HCT116 (cell line): ENCODE measurements at regions not wholly inside any gene's neighbourhood (a gene's known extent, or its start where the extent isn't known, plus 50 kb on each side); places are given as distances from the start of the nearest gene placed in this dataset.

Experiments
- ATAC-seq: fragments of 200-7000 bp; cut with Tn5 transposase; 2 replicates; pipeline ENCODE4 v1.9.1; 2020; ENCODE audit warnings: mild to moderate bottlenecking, moderate library complexity
- BruUV-seq: library from RNA; stranded (reverse); fragments of 400-500 nt; replicated peaks from 2 replicates; lab custom pipeline; 2021; lab: Mats Ljungman, UMichigan
- CTCF ChIA-PET: fragments of 300-600 bp; sonication (Branson Sonifier 250); formaldehyde crosslinking; loops from one replicate; lab custom pipeline; 2021; ENCODE audit warnings: antibody characterized with exemption; lab: Charles Lee
- POLR2A ChIA-PET: fragments of 300-600, 350-600 bp; sonication (Branson Sonifier 250); formaldehyde crosslinking; loops from one replicate; lab custom pipeline; 2021; ENCODE audit warnings: antibody characterized with exemption; lab: Charles Lee
- RAD21 ChIA-PET, 2 experiments: fragments of 300-600 bp; sonication (Branson Sonifier 250); formaldehyde crosslinking; loops; one replicate each; lab custom pipeline; 2023; ENCODE audit warnings: low total read pairs in 2 of 2; ENCODE audit not compliant: uncharacterized antibody in 2 of 2, unreplicated experiment in 2 of 2, low non-redundant PET in 1 of 2; lab: Charles Lee
- DNase-seq: peaks from one replicate; pipeline ENCODE4 v3.0.0-alpha.2; 2010; ENCODE audit warnings: low read depth, low spot score
- H2AFZ ChIP-seq: fragments of 200-600 bp; shearing (Covaris generic), sonication (generic); 2 replicates; pipeline ENCODE4 v1.6.1; 2017; ENCODE audit warnings: low read depth, mixed run types, mixed read lengths, antibody characterized with exemption, low read length; ENCODE audit not compliant: poor library complexity, severe bottlenecking
- H3K27ac ChIP-seq: 2 replicates; pipeline ENCODE4 v1.5.1; 2012; ENCODE audit warnings: low read depth, low read length
- H3K27me3 ChIP-seq: fragments of 200-600 bp; sonication (generic); 2 replicates; pipeline ENCODE4 v1.6.1; 2016; ENCODE audit warnings: mixed run types, low read length, mixed read lengths; ENCODE audit not compliant: insufficient read depth
- H3K36me3 ChIP-seq, 2 experiments: fragments of 200-500 bp in 1 of 2; fragments of 200-600 bp in 1 of 2; sonication (Bioruptor generic) in 1 of 2; sonication (generic) in 1 of 2; 2 replicates each; pipeline versions ENCODE4 v1.5.1 to v1.6.1; 2014 to 2016; ENCODE audit warnings: low read length in 2 of 2, inconsistent platforms in 1 of 2, mixed read lengths in 1 of 2, mixed run types in 1 of 2; ENCODE audit not compliant: insufficient read depth in 2 of 2, control insufficient read depth in 1 of 2
- H3K4me1 ChIP-seq, 2 experiments: fragments of 200-600 bp in 1 of 2; sonication (generic) in 1 of 2; 2 replicates each; pipeline versions ENCODE4 v1.5.1 to v1.6.1; 2012 to 2017; ENCODE audit warnings: low read length in 2 of 2, inconsistent platforms in 1 of 2, mild to moderate bottlenecking in 1 of 2, mixed read lengths in 1 of 2, mixed run types in 1 of 2, moderate library complexity in 1 of 2; ENCODE audit not compliant: insufficient read depth in 2 of 2, control insufficient read depth in 1 of 2
- H3K4me2 ChIP-seq: fragments of 200-600 bp; sonication (generic); 2 replicates; pipeline ENCODE4 v1.6.1; 2017; ENCODE audit warnings: mixed run types, low read length, mixed read lengths
- H3K4me3 ChIP-seq, 2 experiments: fragments of 200-600 bp in 1 of 2; sonication (generic) in 1 of 2; replicated peaks in 1 of 2; 2 replicates each; pipeline ENCODE4 v1.5.1; 2011 to 2016; ENCODE audit warnings: low read length in 2 of 2, control low read depth in 1 of 2, low read depth in 1 of 2, mild to moderate bottlenecking in 1 of 2, mixed read lengths in 1 of 2, mixed run types in 1 of 2
- H3K79me2 ChIP-seq: fragments of 200-600 bp; sonication (generic); 2 replicates; pipeline ENCODE4 v1.6.1; 2017; ENCODE audit warnings: mild to moderate bottlenecking, mixed run types, low read length, moderate library complexity, mixed read lengths; ENCODE audit not compliant: insufficient read depth
- H3K9ac ChIP-seq: fragments of 200-600 bp; sonication (generic); 2 replicates; pipeline ENCODE4 v1.6.1; 2016; ENCODE audit warnings: low read length, mixed read lengths
- H3K9me2 ChIP-seq: fragments of 200-600 bp; sonication (generic), shearing (Covaris generic); 2 replicates; pipeline ENCODE4 v1.6.1; 2017; ENCODE audit warnings: mixed run types, mild to moderate bottlenecking, moderate library complexity; ENCODE audit not compliant: insufficient read depth
- H3K9me3 ChIP-seq, 2 experiments: fragments of 200-500 bp in 1 of 2; fragments of 200-600 bp in 1 of 2; sonication (Bioruptor generic) in 1 of 2; sonication (generic) in 1 of 2; 2 replicates each; pipeline ENCODE4 v1.6.1; 2014 to 2017; ENCODE audit warnings: low read length in 2 of 2, mixed read lengths in 2 of 2, inconsistent platforms in 1 of 2, low read depth in 1 of 2, mild to moderate bottlenecking in 1 of 2, mixed run types in 1 of 2, moderate library complexity in 1 of 2; ENCODE audit not compliant: control insufficient read depth in 1 of 2, insufficient read depth in 1 of 2
- H4K20me1 ChIP-seq: fragments of 200-600 bp; sonication (generic), shearing (Covaris generic); 2 replicates; pipeline ENCODE4 v1.6.1; 2017; ENCODE audit warnings: mixed run types, mild to moderate bottlenecking, moderate library complexity; ENCODE audit not compliant: insufficient read depth
- ATF3 ChIP-seq: IDR thresholded peaks from 2 replicates; pipeline ENCODE4 v1.6.1; 2012
- CBX3 ChIP-seq: IDR thresholded peaks from 2 replicates; pipeline ENCODE4 v1.6.1; 2012; ENCODE audit warnings: low read depth
- CEBPB ChIP-seq: IDR thresholded peaks from 2 replicates; pipeline ENCODE4 v1.6.1; 2012; ENCODE audit warnings: low read depth
- EGR1 ChIP-seq: IDR thresholded peaks from 2 replicates; pipeline ENCODE4 v1.6.1; 2012; ENCODE audit warnings: low read depth
- ELF1 ChIP-seq: IDR thresholded peaks from 2 replicates; pipeline ENCODE4 v1.6.1; 2012; ENCODE audit warnings: low read depth, borderline replicate concordance
- EZH2 ChIP-seq: fragments of 200-600 bp; sonication (generic); IDR thresholded peaks from 2 replicates; pipeline ENCODE4 v1.6.1; 2017; ENCODE audit warnings: antibody characterized with exemption, mixed run types
- EZH2phosphoT487 ChIP-seq: fragments of 200-600 bp; IDR thresholded peaks from 2 replicates; pipeline ENCODE4 v1.6.1; 2018; ENCODE audit warnings: antibody characterized with exemption, borderline replicate concordance
- POLR2A ChIP-seq: IDR thresholded peaks from 2 replicates; pipeline ENCODE4 v1.7.0; 2011; ENCODE audit warnings: borderline replicate concordance; ENCODE audit not compliant: insufficient read depth, insufficient read length; ENCODE audit errors: extremely low read depth
- POLR2AphosphoS5 ChIP-seq: IDR thresholded peaks from 2 replicates; pipeline ENCODE4 v1.6.1; 2011; ENCODE audit warnings: mild to moderate bottlenecking, low read depth, low read length, moderate library complexity
- RAD21 ChIP-seq: IDR thresholded peaks from 2 replicates; pipeline ENCODE4 v1.6.1; 2012; ENCODE audit warnings: low read depth, mild to moderate bottlenecking
- REST ChIP-seq: IDR thresholded peaks from 2 replicates; pipeline ENCODE4 v1.6.1; 2012; ENCODE audit warnings: low read depth
- SIN3A ChIP-seq: IDR thresholded peaks from 2 replicates; pipeline ENCODE4 v1.6.1; 2012; ENCODE audit warnings: low read depth
- SP1 ChIP-seq: IDR thresholded peaks from 2 replicates; pipeline ENCODE4 v1.6.1; 2012; ENCODE audit warnings: low read depth
- SRF ChIP-seq: IDR thresholded peaks from 2 replicates; pipeline ENCODE4 v1.6.1; 2012; ENCODE audit warnings: low read depth
- TCF7L2 ChIP-seq: IDR thresholded peaks from 2 replicates; pipeline ENCODE4 v1.7.0; 2011; ENCODE audit warnings: borderline replicate concordance, inconsistent platforms; ENCODE audit not compliant: insufficient read depth, insufficient read length; ENCODE audit errors: extremely low read depth
- YY1 ChIP-seq: IDR thresholded peaks from 2 replicates; pipeline ENCODE4 v1.6.1; 2011; ENCODE audit warnings: low read length, low read depth, moderate library complexity, mild to moderate bottlenecking; ENCODE audit not compliant: insufficient replicate concordance; ENCODE audit errors: extremely low read depth
- ZNF274 ChIP-seq: fragments of 200-500 bp; sonication (Bioruptor generic); IDR thresholded peaks from 2 replicates; pipeline ENCODE4 v1.6.1; 2014; ENCODE audit warnings: mild to moderate bottlenecking, low read depth, low read length, inconsistent platforms
- intact Hi-C: fragments of 100-400 bp; cut with micrococcal nuclease; formaldehyde crosslinking; loops from 2 replicates; pipeline ENCODE4 v1.10.0; 2022
- TF ChIP-seq, protein P1 (sequence below), 3 experiments: fragments of 200-600 bp in 1 of 3; sonication (generic) in 1 of 3; IDR thresholded peaks in 2 of 3; conservative IDR thresholded peaks in 1 of 3; 2 replicates each; pipeline ENCODE4 v1.5.1; 2012 to 2017; ENCODE audit warnings: low read depth in 2 of 3, low read length in 2 of 3, antibody characterized with exemption in 1 of 3, borderline replicate concordance in 1 of 3, control low read depth in 1 of 3, mild to moderate bottlenecking in 1 of 3, mixed read lengths in 1 of 3, mixed run types in 1 of 3, moderate library complexity in 1 of 3; ENCODE audit not compliant: insufficient read depth in 1 of 3
- TF ChIP-seq, protein P2 (sequence below): IDR thresholded peaks from 2 replicates; pipeline ENCODE4 v1.6.1; 2012
- TF ChIP-seq, protein P3 (sequence below): IDR thresholded peaks from 2 replicates; pipeline ENCODE4 v1.6.1; 2011; ENCODE audit warnings: mild to moderate bottlenecking, low read length, moderate library complexity; ENCODE audit not compliant: insufficient replicate concordance; ENCODE audit errors: extremely low read depth

DNA sequence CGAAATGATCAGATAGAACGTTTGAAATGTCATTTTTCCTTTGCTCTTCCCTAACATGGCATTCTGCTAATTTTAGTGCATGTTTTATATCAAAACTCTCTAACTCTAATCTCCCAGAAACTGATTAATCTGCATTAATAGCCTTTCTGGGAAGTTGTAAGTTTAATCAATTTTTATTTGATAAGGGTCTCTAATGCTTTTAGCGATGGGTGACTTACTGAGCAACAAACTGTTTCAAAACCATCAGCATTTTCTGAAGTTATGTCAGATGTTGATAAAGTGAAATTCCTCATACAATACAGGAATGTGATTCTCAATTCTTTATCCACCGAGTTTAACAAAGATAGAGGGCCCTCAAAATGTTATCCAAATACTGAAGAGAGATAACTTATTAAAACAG, 431.6 kb upstream of the CXADR start:
- H3K27me3 ChIP-seq, result no peaks in the 10 kb centered on the region
- no peak overlapping the region for H3K9ac ChIP-seq
- H3K9me2 ChIP-seq, result no peaks in the 10 kb centered on the region
- peaks cover 10 to 24% of the 10 kb centered on the region in 2 experiments; a peak in 2 of 4 replicates for H3K9me3 ChIP-seq
- H2AFZ ChIP-seq, result no peak overlapping the region
- ATAC-seq, result no peak
- H3K36me3 ChIP-seq, result no peaks in the 10 kb centered on the region
- ChIA-PET RAD21 (no interaction called here), CTCF (no interaction called here), POLR2A (no interaction called here)
- TF ChIP-seq EGR1 (no peak), SIN3A (no peak), ELF1 (no peak), ZNF274 (no peak), ATF3 (no peak), SRF (no peak), EZH2phosphoT487 (no peak), REST (no peak), POLR2AphosphoS5 (no peak), SP1 (no peak), CBX3 (no peak), TCF7L2 (no peak), POLR2A (no peak), EZH2 (no peak), CEBPB (no peak), YY1 (no peak), RAD21 (no peak)
- TF ChIP-seq, protein P1, sequence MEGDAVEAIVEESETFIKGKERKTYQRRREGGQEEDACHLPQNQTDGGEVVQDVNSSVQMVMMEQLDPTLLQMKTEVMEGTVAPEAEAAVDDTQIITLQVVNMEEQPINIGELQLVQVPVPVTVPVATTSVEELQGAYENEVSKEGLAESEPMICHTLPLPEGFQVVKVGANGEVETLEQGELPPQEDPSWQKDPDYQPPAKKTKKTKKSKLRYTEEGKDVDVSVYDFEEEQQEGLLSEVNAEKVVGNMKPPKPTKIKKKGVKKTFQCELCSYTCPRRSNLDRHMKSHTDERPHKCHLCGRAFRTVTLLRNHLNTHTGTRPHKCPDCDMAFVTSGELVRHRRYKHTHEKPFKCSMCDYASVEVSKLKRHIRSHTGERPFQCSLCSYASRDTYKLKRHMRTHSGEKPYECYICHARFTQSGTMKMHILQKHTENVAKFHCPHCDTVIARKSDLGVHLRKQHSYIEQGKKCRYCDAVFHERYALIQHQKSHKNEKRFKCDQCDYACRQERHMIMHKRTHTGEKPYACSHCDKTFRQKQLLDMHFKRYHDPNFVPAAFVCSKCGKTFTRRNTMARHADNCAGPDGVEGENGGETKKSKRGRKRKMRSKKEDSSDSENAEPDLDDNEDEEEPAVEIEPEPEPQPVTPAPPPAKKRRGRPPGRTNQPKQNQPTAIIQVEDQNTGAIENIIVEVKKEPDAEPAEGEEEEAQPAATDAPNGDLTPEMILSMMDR (IDR thresholded peaks at IDR 0.05 in 2 of 3, conservative IDR thresholded peaks at IDR 0.05 in 1 of 3; ENCODE audit: borderline replicate concordance in 1 of 3, insufficient read depth in 1 of 3, low read depth in 2 of 3, low read length in 2 of 3), result no peak
- TF ChIP-seq, protein P2, sequence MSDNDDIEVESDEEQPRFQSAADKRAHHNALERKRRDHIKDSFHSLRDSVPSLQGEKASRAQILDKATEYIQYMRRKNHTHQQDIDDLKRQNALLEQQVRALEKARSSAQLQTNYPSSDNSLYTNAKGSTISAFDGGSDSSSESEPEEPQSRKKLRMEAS, result no peak
- TF ChIP-seq, protein P3, sequence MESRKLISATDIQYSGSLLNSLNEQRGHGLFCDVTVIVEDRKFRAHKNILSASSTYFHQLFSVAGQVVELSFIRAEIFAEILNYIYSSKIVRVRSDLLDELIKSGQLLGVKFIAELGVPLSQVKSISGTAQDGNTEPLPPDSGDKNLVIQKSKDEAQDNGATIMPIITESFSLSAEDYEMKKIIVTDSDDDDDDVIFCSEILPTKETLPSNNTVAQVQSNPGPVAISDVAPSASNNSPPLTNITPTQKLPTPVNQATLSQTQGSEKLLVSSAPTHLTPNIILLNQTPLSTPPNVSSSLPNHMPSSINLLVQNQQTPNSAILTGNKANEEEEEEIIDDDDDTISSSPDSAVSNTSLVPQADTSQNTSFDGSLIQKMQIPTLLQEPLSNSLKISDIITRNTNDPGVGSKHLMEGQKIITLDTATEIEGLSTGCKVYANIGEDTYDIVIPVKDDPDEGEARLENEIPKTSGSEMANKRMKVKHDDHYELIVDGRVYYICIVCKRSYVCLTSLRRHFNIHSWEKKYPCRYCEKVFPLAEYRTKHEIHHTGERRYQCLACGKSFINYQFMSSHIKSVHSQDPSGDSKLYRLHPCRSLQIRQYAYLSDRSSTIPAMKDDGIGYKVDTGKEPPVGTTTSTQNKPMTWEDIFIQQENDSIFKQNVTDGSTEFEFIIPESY, result no peak
- H3K79me2 ChIP-seq, result no peaks in the 10 kb centered on the region
- no TSS peak for BruUV-seq
- intact Hi-C loops, result no loop called here
- H3K27ac ChIP-seq, result no peak overlapping the region
- H4K20me1 ChIP-seq, result no peaks in the 10 kb centered on the region
- no peak overlapping the region for H3K4me3 ChIP-seq
- no peaks in the 10 kb centered on the region for H3K4me1 ChIP-seq
- no peak for DNase-seq
- H3K4me2 ChIP-seq, result no peak overlapping the region
